ENCODE measurements at regions not wholly inside any gene's neighbourhood (a gene's known extent, or its start where the extent isn't known, plus 50 kb on each side); places are given as distances from the start of the nearest gene placed in this dataset.

DNA sequence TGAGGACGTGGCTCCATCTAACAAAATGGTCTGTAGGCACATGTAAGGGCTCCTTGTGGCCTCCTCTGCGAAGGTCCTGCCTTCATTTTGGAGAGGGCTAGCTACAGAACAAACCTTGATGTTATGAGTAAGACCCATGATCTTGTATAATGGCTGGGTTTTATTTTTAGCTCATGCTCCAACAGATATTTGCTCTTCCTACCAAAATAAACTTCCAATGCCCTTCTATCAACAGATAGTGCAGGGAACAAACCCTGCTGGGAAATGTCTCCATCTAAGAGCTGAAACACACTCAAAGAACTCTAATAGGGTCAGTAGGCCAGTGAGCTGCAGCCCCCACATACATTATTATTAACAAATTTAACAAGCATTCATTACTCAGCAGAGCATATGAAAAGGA, 189.5 kb downstream of the LURAP1L start:
- TF ChIP-seq EZH2 (IDR thresholded peaks at IDR 0.05; ENCODE audit: insufficient read depth, low read length), result no peak
- TF ChIP-seq, protein P1, sequence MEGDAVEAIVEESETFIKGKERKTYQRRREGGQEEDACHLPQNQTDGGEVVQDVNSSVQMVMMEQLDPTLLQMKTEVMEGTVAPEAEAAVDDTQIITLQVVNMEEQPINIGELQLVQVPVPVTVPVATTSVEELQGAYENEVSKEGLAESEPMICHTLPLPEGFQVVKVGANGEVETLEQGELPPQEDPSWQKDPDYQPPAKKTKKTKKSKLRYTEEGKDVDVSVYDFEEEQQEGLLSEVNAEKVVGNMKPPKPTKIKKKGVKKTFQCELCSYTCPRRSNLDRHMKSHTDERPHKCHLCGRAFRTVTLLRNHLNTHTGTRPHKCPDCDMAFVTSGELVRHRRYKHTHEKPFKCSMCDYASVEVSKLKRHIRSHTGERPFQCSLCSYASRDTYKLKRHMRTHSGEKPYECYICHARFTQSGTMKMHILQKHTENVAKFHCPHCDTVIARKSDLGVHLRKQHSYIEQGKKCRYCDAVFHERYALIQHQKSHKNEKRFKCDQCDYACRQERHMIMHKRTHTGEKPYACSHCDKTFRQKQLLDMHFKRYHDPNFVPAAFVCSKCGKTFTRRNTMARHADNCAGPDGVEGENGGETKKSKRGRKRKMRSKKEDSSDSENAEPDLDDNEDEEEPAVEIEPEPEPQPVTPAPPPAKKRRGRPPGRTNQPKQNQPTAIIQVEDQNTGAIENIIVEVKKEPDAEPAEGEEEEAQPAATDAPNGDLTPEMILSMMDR (IDR thresholded peaks at IDR 0.05; ENCODE audit: insufficient read depth, low read depth, low read length), result no peak

DNA sequence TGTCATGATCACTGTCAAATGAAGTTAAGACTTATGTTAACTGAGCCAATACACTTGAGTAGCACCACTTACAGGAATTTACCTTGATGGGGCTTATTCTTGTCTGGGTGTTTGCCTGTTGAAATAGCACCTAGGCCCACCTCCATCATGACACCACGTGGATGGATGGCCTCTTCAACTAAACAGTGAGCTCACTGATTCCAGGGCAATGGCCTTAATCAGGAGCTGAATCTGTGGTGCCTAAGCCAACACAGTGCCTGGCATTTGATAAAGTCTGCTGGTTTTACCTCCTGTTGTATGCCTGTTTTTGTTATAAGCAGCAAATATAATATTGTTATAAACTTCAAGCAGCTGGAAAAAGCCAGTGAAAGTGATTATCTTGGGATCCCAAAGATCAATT, 190.5 kb downstream of the LURAP1L start:
- no peak for FAIRE-seq
- no peaks in the 10 kb centered on the region for H3K27me3 Mint-ChIP-seq (ENCODE audit: low read depth, unreplicated experiment)

More for the DNA sequence above, 189.5 kb downstream of the LURAP1L start:
- Mint-ChIP-seq H3K27ac (ENCODE audit: unreplicated experiment) (no peak overlapping the region), H3K9me3 (ENCODE audit: unreplicated experiment) (no peaks in the 10 kb centered on the region), H3K27me3 (ENCODE audit: low read depth, unreplicated experiment) (no peaks in the 10 kb centered on the region), H3K4me3 (ENCODE audit: unreplicated experiment) (no peak overlapping the region), H3K36me3 (ENCODE audit: low read depth, unreplicated experiment) (no peaks in the 10 kb centered on the region), H3K4me1 (ENCODE audit: low read depth, unreplicated experiment) (peaks cover 10% of the 10 kb centered on the region)
- H4K20me1 ChIP-seq (ENCODE audit: insufficient read depth, low read length), result no peaks in the 10 kb centered on the region
- no peak overlapping the region for H3K9ac ChIP-seq (ENCODE audit: low read length)
- H3K9me3 ChIP-seq (ENCODE audit: insufficient read depth, low read depth, low read length), result no peaks in the 10 kb centered on the region
- no peak overlapping the region for H2AFZ ChIP-seq (ENCODE audit: low read depth, low read length)
- H3K79me2 ChIP-seq (ENCODE audit: insufficient read depth, low read length), result no peaks in the 10 kb centered on the region
- no peak for DNase-seq (ENCODE audit: low read depth)
- H3K4me3 ChIP-seq (ENCODE audit: insufficient read depth, low read depth, low read length), result no peak overlapping the region
- no peaks in the 10 kb centered on the region for H3K36me3 ChIP-seq (ENCODE audit: insufficient read depth, low read length)
- H3K27me3 ChIP-seq (ENCODE audit: insufficient read depth, low read length), result no peaks in the 10 kb centered on the region
- no peak overlapping the region for H3K4me2 ChIP-seq (ENCODE audit: low read length)
- FAIRE-seq, result no peak
- no peaks in the 10 kb centered on the region for H3K4me1 ChIP-seq (ENCODE audit: insufficient read depth, low read length)
- no peak overlapping the region for H3K27ac ChIP-seq (ENCODE audit: low read depth, low read length)

DNA sequence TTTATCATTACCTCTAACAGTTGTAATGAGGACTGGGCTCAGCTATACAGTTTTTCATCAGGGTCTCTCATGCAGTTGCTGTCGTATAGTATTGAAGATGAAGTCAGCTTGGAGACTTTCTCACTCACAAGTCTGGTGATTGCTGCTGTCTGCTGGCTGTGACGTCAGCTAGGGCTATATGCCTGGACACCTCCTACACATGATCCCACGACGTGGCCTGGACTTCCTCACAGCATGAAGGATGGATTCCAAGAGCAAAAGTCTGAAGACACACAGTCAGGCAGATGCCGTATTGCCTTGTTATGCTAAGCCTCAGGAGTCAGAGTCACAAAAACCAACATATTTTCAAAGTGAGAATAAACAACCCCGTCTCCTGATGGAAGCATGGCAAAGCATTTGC, 193.3 kb downstream of the LURAP1L start:
- Histone ChIP-seq H3K4me1 (ENCODE audit: insufficient read depth, low read length) (no peaks in the 10 kb centered on the region), H3K9ac (ENCODE audit: low read length) (no peak overlapping the region), H3K4me2 (ENCODE audit: low read length) (no peak overlapping the region), H2AFZ (ENCODE audit: low read depth, low read length) (no peak overlapping the region), H4K20me1 (ENCODE audit: insufficient read depth, low read length) (no peaks in the 10 kb centered on the region), H3K36me3 (ENCODE audit: insufficient read depth, low read length) (no peaks in the 10 kb centered on the region), H3K9me3 (ENCODE audit: insufficient read depth, low read depth, low read length) (no peaks in the 10 kb centered on the region), H3K4me3 (ENCODE audit: insufficient read depth, low read depth, low read length) (no peak overlapping the region), H3K79me2 (ENCODE audit: insufficient read depth, low read length) (no peaks in the 10 kb centered on the region), H3K27me3 (ENCODE audit: insufficient read depth, low read length) (no peaks in the 10 kb centered on the region), H3K27ac (ENCODE audit: low read depth, low read length) (no peak overlapping the region)
- Mint-ChIP-seq H3K36me3 (ENCODE audit: low read depth, unreplicated experiment) (no peaks in the 10 kb centered on the region), H3K9me3 (ENCODE audit: unreplicated experiment) (no peaks in the 10 kb centered on the region), H3K27me3 (ENCODE audit: low read depth, unreplicated experiment) (no peaks in the 10 kb centered on the region), H3K4me1 (ENCODE audit: low read depth, unreplicated experiment) (peaks cover 10% of the 10 kb centered on the region), H3K4me3 (ENCODE audit: unreplicated experiment) (no peak overlapping the region), H3K27ac (ENCODE audit: unreplicated experiment) (no peak overlapping the region)
- DNase-seq (ENCODE audit: low read depth) (no peak), FAIRE-seq (no peak)
- TF ChIP-seq, protein P1 (IDR thresholded peaks at IDR 0.05; ENCODE audit: insufficient read depth, low read depth, low read length), result no peak
- no peak for TF ChIP-seq EZH2 (IDR thresholded peaks at IDR 0.05; ENCODE audit: insufficient read depth, low read length)

More for the DNA sequence above, 190.5 kb downstream of the LURAP1L start:
- Histone ChIP-seq H2AFZ (ENCODE audit: low read depth, low read length) (no peak overlapping the region), H3K4me3 (ENCODE audit: insufficient read depth, low read depth, low read length) (no peak overlapping the region), H3K4me2 (ENCODE audit: low read length) (no peak overlapping the region), H3K9me3 (ENCODE audit: insufficient read depth, low read depth, low read length) (no peaks in the 10 kb centered on the region), H3K36me3 (ENCODE audit: insufficient read depth, low read length) (no peaks in the 10 kb centered on the region), H4K20me1 (ENCODE audit: insufficient read depth, low read length) (no peaks in the 10 kb centered on the region), H3K79me2 (ENCODE audit: insufficient read depth, low read length) (no peaks in the 10 kb centered on the region), H3K4me1 (ENCODE audit: insufficient read depth, low read length) (no peaks in the 10 kb centered on the region), H3K27me3 (ENCODE audit: insufficient read depth, low read length) (no peaks in the 10 kb centered on the region), H3K27ac (ENCODE audit: low read depth, low read length) (no peak overlapping the region), H3K9ac (ENCODE audit: low read length) (no peak overlapping the region)
- DNase-seq (ENCODE audit: low read depth), result no peak
- Mint-ChIP-seq H3K9me3 (ENCODE audit: unreplicated experiment) (no peaks in the 10 kb centered on the region), H3K27ac (ENCODE audit: unreplicated experiment) (no peak overlapping the region), H3K36me3 (ENCODE audit: low read depth, unreplicated experiment) (no peaks in the 10 kb centered on the region), H3K4me1 (ENCODE audit: low read depth, unreplicated experiment) (peaks cover 10% of the 10 kb centered on the region), H3K4me3 (ENCODE audit: unreplicated experiment) (no peak overlapping the region)
- TF ChIP-seq, protein P1 (IDR thresholded peaks at IDR 0.05; ENCODE audit: insufficient read depth, low read depth, low read length), result no peak
- TF ChIP-seq EZH2 (IDR thresholded peaks at IDR 0.05; ENCODE audit: insufficient read depth, low read length), result no peak
